ENCODE measurements at regions not wholly inside any gene's neighbourhood (a gene's known extent, or its start where the extent isn't known, plus 50 kb on each side); places are given as distances from the start of the nearest gene placed in this dataset.

DNA sequence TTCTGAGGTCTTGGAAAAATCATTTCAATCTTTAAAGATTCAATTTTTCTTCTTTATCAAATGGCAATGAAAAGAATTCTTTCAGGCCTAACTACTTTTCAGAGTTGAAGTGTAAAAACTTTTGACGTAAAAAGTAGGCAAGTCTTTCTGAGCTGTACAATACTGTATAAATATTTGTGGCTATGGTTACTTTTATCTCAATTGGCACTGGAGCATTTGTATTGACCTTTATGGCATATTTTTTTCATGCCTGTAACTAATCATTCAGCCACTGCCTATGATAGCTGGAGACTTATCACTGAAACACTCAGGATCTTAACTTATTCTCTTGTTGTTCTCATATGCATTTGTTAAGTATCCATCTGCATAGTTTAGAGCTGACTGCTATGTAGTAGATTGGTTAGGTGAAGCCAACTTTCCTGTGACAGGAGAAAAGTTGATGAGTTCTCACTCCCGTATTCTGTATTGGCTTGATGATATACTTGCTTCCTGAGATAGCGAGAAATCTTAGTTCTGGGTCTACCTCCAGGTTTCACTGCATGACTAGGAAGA, 290.4 kb upstream of the TBL1XR1 start:
- no peak for TF ChIP-seq CTCF (conservative IDR thresholded peaks at IDR 0.05; ENCODE audit: low read depth, low read length)
- peak; percentile 34 for DNase-seq (ENCODE audit: low read depth)
- H3K4me3 ChIP-seq (ENCODE audit: low read depth, low read length): no peak overlapping the region

- TF ChIP-seq CTCF (conservative IDR thresholded peaks at IDR 0.05; ENCODE audit: low read depth, low read length): no peak
- no peak for DNase-seq (ENCODE audit: low read depth)
- no peak overlapping the region for H3K4me3 ChIP-seq (ENCODE audit: low read depth, low read length)
These were observed 291.5 kb upstream of the TBL1XR1 start for GRCh38 chr3:177488740-177489139.

DNA sequence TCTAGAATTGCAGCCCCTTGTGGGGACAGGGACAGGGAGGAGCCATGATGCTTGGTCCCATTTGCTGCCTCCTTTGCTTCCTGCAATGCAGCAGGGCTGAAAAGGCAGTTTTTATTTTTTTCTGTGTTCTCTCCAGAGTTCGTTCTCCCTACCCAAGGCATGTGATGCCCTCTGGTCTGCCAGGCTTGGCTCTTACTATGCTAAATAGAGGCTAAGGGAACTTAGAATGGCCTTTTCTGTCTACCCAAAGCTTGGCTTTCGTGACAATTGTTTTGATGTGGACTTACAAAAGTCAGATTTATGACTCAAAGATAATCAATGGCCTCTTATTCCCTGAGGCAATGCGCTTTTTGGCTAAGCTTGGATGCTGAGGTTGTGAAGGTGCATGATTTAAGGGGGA, 293.3 kb upstream of the TBL1XR1 start:
- no peak for TF ChIP-seq CTCF (conservative IDR thresholded peaks at IDR 0.05; ENCODE audit: low read depth, low read length)
- H3K4me3 ChIP-seq (ENCODE audit: low read depth, low read length): no peak overlapping the region
- DNase-seq (ENCODE audit: low read depth): no peak

DNA sequence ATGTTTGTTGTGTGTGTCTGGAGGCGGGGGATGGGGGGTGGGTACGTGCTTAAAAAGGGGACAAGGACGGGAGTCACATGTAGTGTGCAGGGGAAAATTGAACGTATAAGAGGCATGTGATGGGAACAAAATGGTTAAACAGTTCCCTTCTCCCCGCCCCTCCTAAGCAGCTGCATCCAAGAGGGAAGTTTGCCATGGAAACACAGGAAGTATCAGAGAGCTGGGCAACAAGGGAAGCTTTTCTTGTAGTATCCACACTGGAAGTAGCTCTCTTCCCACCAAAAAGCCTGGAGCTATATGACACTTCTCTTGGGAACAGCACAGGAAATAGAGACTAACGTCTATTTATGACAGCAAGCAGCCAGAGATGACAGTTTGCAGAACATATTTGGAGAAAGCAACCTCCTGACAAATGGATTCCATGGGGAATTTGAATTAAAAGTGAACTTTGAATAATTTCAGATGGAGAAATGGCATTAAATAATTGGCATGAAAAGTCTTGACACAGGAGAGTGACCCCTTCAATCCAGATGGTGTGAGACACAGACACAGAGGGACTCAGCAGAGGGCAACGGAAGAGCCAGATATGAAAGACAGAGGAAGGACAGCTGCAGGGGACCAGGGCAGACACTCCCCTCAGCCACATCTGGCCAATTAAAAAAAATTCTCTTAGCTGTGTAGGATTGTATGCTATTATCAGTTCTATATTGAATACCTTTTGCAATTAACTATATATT, 294.2 kb upstream of the TBL1XR1 start:
- DNase-seq (ENCODE audit: low read depth): no peak
- H3K4me3 ChIP-seq (ENCODE audit: low read depth, low read length): no peak overlapping the region
- TF ChIP-seq CTCF (conservative IDR thresholded peaks at IDR 0.05; ENCODE audit: low read depth, low read length): no peak

DNA sequence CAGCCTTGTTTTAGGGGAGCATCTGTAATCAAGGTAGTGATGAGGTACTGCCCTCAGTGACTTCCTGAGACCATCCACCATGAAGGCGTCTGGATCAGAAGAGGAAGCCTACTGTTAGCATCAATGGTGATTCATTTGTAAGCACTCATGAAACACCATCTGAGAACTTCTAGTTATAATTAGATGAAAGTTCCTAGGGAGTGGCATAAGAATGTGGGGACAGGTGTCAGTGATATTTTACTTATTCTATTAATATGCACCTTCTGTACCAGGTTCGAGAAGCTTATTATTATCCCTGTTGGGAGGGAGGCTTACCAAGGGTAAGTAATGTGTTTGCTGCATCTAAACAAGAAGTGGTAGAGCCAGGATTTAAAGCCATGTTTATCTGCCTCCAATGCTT, 295.8 kb upstream of the TBL1XR1 start:
- no peak overlapping the region for H3K4me3 ChIP-seq (ENCODE audit: low read depth, low read length)
- TF ChIP-seq CTCF (conservative IDR thresholded peaks at IDR 0.05; ENCODE audit: low read depth, low read length): no peak
- no peak for DNase-seq (ENCODE audit: low read depth)

- no peak for TF ChIP-seq CTCF (conservative IDR thresholded peaks at IDR 0.05; ENCODE audit: low read depth, low read length)
- no peak overlapping the region for H3K4me3 ChIP-seq (ENCODE audit: low read depth, low read length)
- no peak for DNase-seq (ENCODE audit: low read depth)
These were observed 296.9 kb upstream of the TBL1XR1 start for GRCh38 chr3:177494216-177494615.

DNA sequence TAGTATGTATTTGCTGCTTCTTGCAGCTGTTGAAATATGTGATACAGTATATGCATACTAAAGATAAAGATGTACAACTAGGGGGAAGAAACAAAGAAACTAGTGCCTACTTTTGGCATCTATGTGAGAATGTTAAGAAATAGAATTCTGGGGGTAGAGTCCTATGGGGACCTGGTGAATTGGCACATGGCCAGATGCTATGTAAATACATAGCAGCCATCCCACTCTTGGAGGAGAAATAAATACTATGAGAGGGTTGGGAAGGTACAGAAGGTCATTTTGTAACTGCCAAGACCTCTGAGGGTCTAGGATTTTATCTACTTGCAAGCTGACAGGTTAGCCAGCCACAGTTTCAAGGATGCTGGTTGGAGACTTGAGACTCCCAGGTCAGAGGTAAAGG, 298.3 kb upstream of the TBL1XR1 start:
- H3K4me3 ChIP-seq (ENCODE audit: low read depth, low read length): no peak overlapping the region
- DNase-seq (ENCODE audit: low read depth): no peak
- no peak for TF ChIP-seq CTCF (conservative IDR thresholded peaks at IDR 0.05; ENCODE audit: low read depth, low read length)

Data from choroid plexus epithelial cell (primary cell).